ENCODE measurements at regions not wholly inside any gene's neighbourhood (a gene's known extent, or its start where the extent isn't known, plus 50 kb on each side); places are given as distances from the start of the nearest gene placed in this dataset.

- no peak for TF ChIP-seq CTCF (IDR thresholded peaks at IDR 0.05)
- TF ChIP-seq ZFX (IDR thresholded peaks at IDR 0.05; ENCODE audit: borderline replicate concordance) = no peak
These were observed 112.8 kb upstream of the MAP4K3 start for GRCh38 chr2:39549718-39550464.

All from 22Rv1 (cell line).